Frontal cortex (tissue), 4 donors: ENCODE measurements at regions not wholly inside any gene's neighbourhood (a gene's known extent, or its start where the extent isn't known, plus 50 kb on each side); places are given as distances from the start of the nearest gene placed in this dataset. TPM values are rescaled to one million over a fixed set of nuclear protein-coding genes. Genes with fewer than 3 reads are reported as not detected.
"Not testable (repeated sequence)": the region's sequence is repeated elsewhere in the genome, so short reads cannot be mapped to it uniquely, and the experiment has no call there.

Source experiments
- DNase-seq, 2 donors: peaks; one replicate each; pipeline ENCODE4 v3.0.0; 2012; ENCODE audit warnings: low spot score in 2 of 2
- FAIRE-seq: peaks from 2 replicates; lab custom pipeline; 2012; peaks lifted over from hg19 to GRCh38; lab: Jason Lieb, UNC
- small RNA-seq: library from RNA; depleted of rRNA; stranded (forward); fragments of <200 nt; gene quantifications from one replicate; pipeline ENCODE3, GENCODE V24; 2014
- donor health status: control.
- donor health status: control.
- donor health status: control.

GRCh38 chr9:62915661-62916060 is 1725.8 kb downstream of the SPATA31A7 start:
- DNase-seq, FAIRE-seq: not testable (repeated sequence)

- not testable (repeated sequence) for DNase-seq, FAIRE-seq
Observed at GRCh38 chr9:62918648-62919385, 1729.0 kb downstream of the SPATA31A7 start.

- not testable (repeated sequence) for DNase-seq, FAIRE-seq
Observed at GRCh38 chr9:62931484-62931883, 1741.6 kb downstream of the SPATA31A7 start.

GRCh38 chr9:62952840-62953239 is 1763.0 kb downstream of the SPATA31A7 start:
- FAIRE-seq, DNase-seq: not testable (repeated sequence)

Small RNAs in the stretch of these regions (small RNA-seq; reads per million reads assigned to genes)
- not detected for gene RNA5SP283
